OCI-LY3 (cell line): ENCODE measurements at regions not wholly inside any gene's neighbourhood (a gene's known extent, or its start where the extent isn't known, plus 50 kb on each side); places are given as distances from the start of the nearest gene placed in this dataset.

Source experiments
- H2AFZ ChIP-seq: fragments of 200-600, 300-600 bp; shearing (Covaris generic); 2 replicates; pipeline ENCODE4 v1.6.0; 2014; ENCODE audit warnings: antibody characterized with exemption, low read depth, low read length
- H3K27ac ChIP-seq: fragments of 200-600, 300-600 bp; sonication (generic); 2 replicates; pipeline ENCODE4 v1.5.1; 2014; ENCODE audit warnings: mild to moderate bottlenecking, low read length, moderate library complexity, mixed read lengths
- H3K27me3 ChIP-seq: fragments of 200-600, 300-600 bp; sonication (generic); 2 replicates; pipeline ENCODE4 v1.6.1; 2014; ENCODE audit warnings: low read depth, low read length, mixed read lengths
- H3K36me3 ChIP-seq: fragments of 200-600, 300-600 bp; sonication (generic); replicated peaks from 2 replicates; pipeline ENCODE3; 2014; ENCODE audit warnings: low read depth, low read length, mixed read lengths
- H3K4me1 ChIP-seq: fragments of 300-600, 200-600 bp; sonication (generic); 2 replicates; pipeline ENCODE4 v1.6.1; 2014; ENCODE audit warnings: low read length, mixed read lengths
- H3K4me2 ChIP-seq: fragments of 200-600, 300-600 bp; sonication (generic); 2 replicates; pipeline ENCODE4 v1.6.1; 2014; ENCODE audit warnings: low read length, mixed read lengths
- H3K4me3 ChIP-seq: fragments of 300-600, 200-600 bp; sonication (generic); 2 replicates; pipeline ENCODE4 v1.5.1; 2014; ENCODE audit warnings: antibody characterized with exemption, mild to moderate bottlenecking, low read length, moderate library complexity
- H3K79me2 ChIP-seq: fragments of 300-600, 200-600 bp; shearing (Covaris generic); 2 replicates; pipeline ENCODE4 v1.6.1; 2014; ENCODE audit warnings: mild to moderate bottlenecking, low read length, mixed read lengths
- H3K9ac ChIP-seq: fragments of 300-600, 200-600 bp; shearing (Covaris generic); 2 replicates; pipeline ENCODE4 v1.6.0; 2014; ENCODE audit warnings: mild to moderate bottlenecking, low read length, moderate library complexity
- H3K9me3 ChIP-seq: fragments of 200-600, 300-600 bp; shearing (Covaris generic); 2 replicates; pipeline ENCODE4 v1.6.1; 2014; ENCODE audit warnings: low read length, mixed read lengths; ENCODE audit not compliant: insufficient read depth
- H4K20me1 ChIP-seq: fragments of 200-600, 300-600 bp; sonication (generic); 2 replicates; pipeline ENCODE4 v1.6.1; 2016; ENCODE audit warnings: low read length, mixed read lengths; ENCODE audit not compliant: insufficient read depth
- EZH2phosphoT487 ChIP-seq: fragments of 200-600 bp; shearing (Covaris generic); IDR thresholded peaks from 2 replicates; pipeline ENCODE4 v1.6.1; 2018; ENCODE audit warnings: antibody characterized with exemption, mixed run types, low read depth
- TF ChIP-seq, protein P1 (sequence below): fragments of 200-600, 300-600 bp; sonication (generic); IDR thresholded peaks from 2 replicates; pipeline ENCODE4 v1.5.1; 2014; ENCODE audit warnings: antibody characterized with exemption, low read length, low read depth

GRCh38 chr10:2867788-2868299 lies 199.5 kb upstream of the PFKP start:
- H4K20me1 ChIP-seq, result no peaks in the 10 kb centered on the region
- H3K9me3 ChIP-seq, result no peaks in the 10 kb centered on the region

DNA sequence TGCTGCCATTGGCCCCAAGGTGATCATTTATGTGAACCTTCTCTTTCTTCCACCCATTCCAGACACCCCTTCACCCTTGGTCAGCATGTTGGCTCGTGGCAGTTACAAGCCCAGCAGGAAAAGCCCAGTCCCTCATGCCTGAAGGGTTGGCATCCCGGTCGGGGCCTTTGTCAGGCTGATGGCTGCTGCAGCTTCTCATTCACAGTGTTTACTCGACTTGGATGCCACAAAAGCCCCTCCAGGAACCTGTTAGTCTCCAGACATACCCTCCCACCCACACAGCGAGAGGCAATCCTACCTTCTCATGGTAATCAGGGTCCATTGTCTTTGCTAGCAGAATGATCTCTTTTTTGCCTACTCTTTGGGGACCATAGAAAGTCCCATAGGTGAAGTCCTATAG lies 200.8 kb upstream of the PFKP start:
- no peak overlapping the region for H3K4me3 ChIP-seq
- H2AFZ ChIP-seq, result no peak overlapping the region
- no peaks in the 10 kb centered on the region for H4K20me1 ChIP-seq
- no peak for TF ChIP-seq EZH2phosphoT487
- TF ChIP-seq, protein P1, sequence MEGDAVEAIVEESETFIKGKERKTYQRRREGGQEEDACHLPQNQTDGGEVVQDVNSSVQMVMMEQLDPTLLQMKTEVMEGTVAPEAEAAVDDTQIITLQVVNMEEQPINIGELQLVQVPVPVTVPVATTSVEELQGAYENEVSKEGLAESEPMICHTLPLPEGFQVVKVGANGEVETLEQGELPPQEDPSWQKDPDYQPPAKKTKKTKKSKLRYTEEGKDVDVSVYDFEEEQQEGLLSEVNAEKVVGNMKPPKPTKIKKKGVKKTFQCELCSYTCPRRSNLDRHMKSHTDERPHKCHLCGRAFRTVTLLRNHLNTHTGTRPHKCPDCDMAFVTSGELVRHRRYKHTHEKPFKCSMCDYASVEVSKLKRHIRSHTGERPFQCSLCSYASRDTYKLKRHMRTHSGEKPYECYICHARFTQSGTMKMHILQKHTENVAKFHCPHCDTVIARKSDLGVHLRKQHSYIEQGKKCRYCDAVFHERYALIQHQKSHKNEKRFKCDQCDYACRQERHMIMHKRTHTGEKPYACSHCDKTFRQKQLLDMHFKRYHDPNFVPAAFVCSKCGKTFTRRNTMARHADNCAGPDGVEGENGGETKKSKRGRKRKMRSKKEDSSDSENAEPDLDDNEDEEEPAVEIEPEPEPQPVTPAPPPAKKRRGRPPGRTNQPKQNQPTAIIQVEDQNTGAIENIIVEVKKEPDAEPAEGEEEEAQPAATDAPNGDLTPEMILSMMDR, result no peak
- H3K9ac ChIP-seq, result no peak overlapping the region
- no peak overlapping the region for H3K27ac ChIP-seq
- no peaks in the 10 kb centered on the region for H3K36me3 ChIP-seq
- no peaks in the 10 kb centered on the region for H3K4me1 ChIP-seq
- H3K27me3 ChIP-seq, result no peaks in the 10 kb centered on the region
- no peaks in the 10 kb centered on the region for H3K79me2 ChIP-seq
- H3K4me2 ChIP-seq, result no peak overlapping the region
- no peaks in the 10 kb centered on the region for H3K9me3 ChIP-seq

More at GRCh38 chr10:2867788-2868299, 199.5 kb upstream of the PFKP start:
- H2AFZ ChIP-seq, result no peak overlapping the region
- H3K9ac ChIP-seq, result no peak overlapping the region
- no peaks in the 10 kb centered on the region for H3K36me3 ChIP-seq
- H3K4me2 ChIP-seq, result no peak overlapping the region
- no peak overlapping the region for H3K27ac ChIP-seq
- H3K79me2 ChIP-seq, result no peaks in the 10 kb centered on the region
- H3K4me1 ChIP-seq, result no peaks in the 10 kb centered on the region
- H3K27me3 ChIP-seq, result no peaks in the 10 kb centered on the region
- TF ChIP-seq, protein P1, result no peak
- no peak for TF ChIP-seq EZH2phosphoT487
- no peak overlapping the region for H3K4me3 ChIP-seq

DNA sequence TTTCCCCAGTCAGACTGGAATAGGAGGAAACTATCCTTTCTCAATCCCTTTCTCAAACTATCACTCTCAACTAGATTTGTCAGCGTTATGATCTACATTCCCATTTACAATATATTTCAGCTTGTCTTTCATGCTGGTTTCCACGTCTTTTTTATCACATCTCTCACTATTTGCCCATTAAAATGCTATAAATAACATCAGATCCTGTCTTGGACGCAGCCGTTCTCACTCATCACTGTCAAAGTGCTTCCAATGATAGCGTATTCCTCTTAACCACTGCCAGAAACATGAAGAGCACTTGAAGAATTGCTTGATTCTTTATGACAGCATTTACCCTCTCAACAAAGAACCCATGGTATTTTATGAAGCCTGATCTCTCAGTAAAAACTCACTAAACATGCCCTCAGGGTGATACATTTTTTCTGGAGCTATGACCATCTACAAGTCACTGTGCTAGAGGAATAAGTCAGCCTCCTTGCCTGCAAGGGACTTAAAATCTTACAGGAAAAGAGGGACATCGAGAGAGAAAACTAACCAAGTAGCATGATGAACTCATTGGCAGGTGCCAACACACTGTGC lies 205.6 kb upstream of the PFKP start:
- no peaks in the 10 kb centered on the region for H3K79me2 ChIP-seq
- no peaks in the 10 kb centered on the region for H3K9me3 ChIP-seq
- H3K9ac ChIP-seq, result no peak overlapping the region
- no peak overlapping the region for H2AFZ ChIP-seq
- no peaks in the 10 kb centered on the region for H3K4me1 ChIP-seq
- 0 out of 2 replicates have a peak, but pooled peaks cover 2% of the 10 kb centered on the region for H3K27me3 ChIP-seq
- H3K4me3 ChIP-seq, result no peak overlapping the region
- no peaks in the 10 kb centered on the region for H4K20me1 ChIP-seq
- no peaks in the 10 kb centered on the region for H3K36me3 ChIP-seq
- no peak overlapping the region for H3K27ac ChIP-seq
- H3K4me2 ChIP-seq, result no peak overlapping the region
- TF ChIP-seq EZH2phosphoT487, result no peak
- TF ChIP-seq, protein P1, result no peak

DNA sequence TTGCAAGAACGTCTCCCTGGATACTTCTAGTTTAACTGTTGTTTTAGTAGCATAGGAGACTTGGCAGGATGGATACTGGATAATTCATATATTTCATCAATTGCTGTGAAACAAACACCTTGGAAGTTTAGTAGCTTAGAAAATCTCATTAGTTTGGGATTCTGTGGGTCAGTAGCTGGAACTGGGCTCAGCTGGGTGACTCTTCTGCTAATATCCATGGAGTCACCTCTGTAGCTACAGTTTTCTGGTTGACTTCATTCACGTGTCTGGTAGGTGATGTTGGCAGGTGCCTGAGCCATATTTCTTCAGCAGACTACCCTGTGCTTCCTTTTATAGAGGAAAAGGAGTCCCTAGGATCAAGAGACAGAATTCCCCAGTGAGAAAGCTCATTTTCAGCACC lies 208.9 kb upstream of the PFKP start:
- Histone ChIP-seq H3K4me1 (no peaks in the 10 kb centered on the region), H3K36me3 (no peaks in the 10 kb centered on the region), H3K4me2 (no peak overlapping the region), H3K9ac (no peak overlapping the region), H4K20me1 (no peaks in the 10 kb centered on the region), H3K9me3 (no peaks in the 10 kb centered on the region), H3K27me3 (0 out of 2 replicates have a peak, but pooled peaks cover 2% of the 10 kb centered on the region), H3K4me3 (no peak overlapping the region), H2AFZ (no peak overlapping the region), H3K27ac (no peak overlapping the region), H3K79me2 (no peaks in the 10 kb centered on the region)
- TF ChIP-seq, protein P1, result no peak
- no peak for TF ChIP-seq EZH2phosphoT487
